Neural cell (in vitro differentiated cells): ENCODE measurements at regions not wholly inside any gene's neighbourhood (a gene's known extent, or its start where the extent isn't known, plus 50 kb on each side); places are given as distances from the start of the nearest gene placed in this dataset.

ENCODE experiments used
- H2AFZ ChIP-seq: fragments of 200-600, 300-800 bp; sonication (generic), shearing (Covaris generic); 2 replicates; pipeline ENCODE4 v1.6.0; 2014; ENCODE audit warnings: low read depth, mild to moderate bottlenecking, antibody characterized with exemption, low read length, moderate library complexity
- H3F3A ChIP-seq: fragments of 200-600 bp; shearing (Covaris generic); 2 replicates; pipeline ENCODE4 v1.6.1; 2016; ENCODE audit warnings: mild to moderate bottlenecking, moderate library complexity, mixed read lengths, antibody characterized with exemption, low read length; ENCODE audit not compliant: insufficient read depth, poor library complexity, severe bottlenecking
- H3K27ac ChIP-seq: fragments of 200-600, 300-800 bp; sonication (generic), shearing (Covaris generic); 2 replicates; pipeline ENCODE4 v1.5.1; 2014; ENCODE audit warnings: mild to moderate bottlenecking, low read length, moderate library complexity
- H3K27me3 ChIP-seq: fragments of 300-800, 200-600 bp; sonication (generic), shearing (Covaris generic); 2 replicates; pipeline ENCODE4 v1.6.0; 2014; ENCODE audit warnings: mild to moderate bottlenecking, low read depth, low read length, moderate library complexity; ENCODE audit not compliant: insufficient read depth
- H3K36me3 ChIP-seq: fragments of 300-800, 200-600 bp; sonication (generic), shearing (Covaris generic); 2 replicates; pipeline ENCODE4 v1.5.1; 2014; ENCODE audit warnings: mild to moderate bottlenecking, antibody characterized with exemption, low read length, moderate library complexity; ENCODE audit not compliant: insufficient read depth
- H3K4me2 ChIP-seq: fragments of 300-800, 200-600 bp; sonication (generic), shearing (Covaris generic); 2 replicates; pipeline ENCODE4 v1.6.0; 2014; ENCODE audit warnings: mild to moderate bottlenecking, low read length
- H3K4me3 ChIP-seq: fragments of 300-800, 200-600 bp; sonication (generic), shearing (Covaris generic); 2 replicates; pipeline ENCODE4 v1.5.1; 2014; ENCODE audit warnings: mild to moderate bottlenecking, low read length, moderate library complexity
- H3K79me2 ChIP-seq: fragments of 200-600 bp; shearing (Covaris generic); replicated peaks from 2 replicates; pipeline ENCODE4 v1.6.0; 2014; ENCODE audit warnings: mild to moderate bottlenecking, low read length, moderate library complexity; ENCODE audit not compliant: insufficient read depth
- H3K9ac ChIP-seq: fragments of 300-800, 200-600 bp; sonication (generic), shearing (Covaris generic); 2 replicates; pipeline ENCODE4 v1.6.1; 2016; ENCODE audit warnings: mild to moderate bottlenecking, low read length, mixed read lengths
- H3K9me2 ChIP-seq: fragments of 200-600 bp; shearing (Covaris generic); 2 replicates; pipeline ENCODE4 v1.6.1; 2016; ENCODE audit warnings: mild to moderate bottlenecking, low read length, mixed read lengths; ENCODE audit not compliant: insufficient read depth
- H3K9me3 ChIP-seq: fragments of 200-600, 300-800 bp; sonication (generic), shearing (Covaris generic); 2 replicates; pipeline ENCODE4 v1.6.1; 2016; ENCODE audit warnings: mild to moderate bottlenecking, mixed run types, low read length, moderate library complexity, mixed read lengths
- H4K20me1 ChIP-seq: fragments of 200-600 bp; shearing (Covaris generic); 2 replicates; pipeline ENCODE4 v1.6.1; 2016; ENCODE audit warnings: mild to moderate bottlenecking, mixed run types; ENCODE audit not compliant: insufficient read depth
- EP300 ChIP-seq: fragments of 450-650 bp; conservative IDR thresholded peaks from 2 replicates; pipeline ENCODE4 v1.6.1; 2014; ENCODE audit warnings: antibody characterized with exemption, mild to moderate bottlenecking, moderate library complexity; ENCODE audit not compliant: poor library complexity, severe bottlenecking
- EZH2 ChIP-seq: fragments of 200-600, 300-800 bp; shearing (Covaris generic), sonication (generic); IDR thresholded peaks from 2 replicates; pipeline ENCODE4 v1.6.1; 2014; ENCODE audit warnings: antibody characterized with exemption, low read length, borderline replicate concordance, mild to moderate bottlenecking; ENCODE audit not compliant: insufficient read depth, poor library complexity, severe bottlenecking
- MXI1 ChIP-seq: fragments of 450-650 bp; conservative IDR thresholded peaks from 2 replicates; pipeline ENCODE4 v1.6.1; 2014; ENCODE audit warnings: antibody characterized with exemption, mild to moderate bottlenecking; ENCODE audit not compliant: poor library complexity, severe bottlenecking
- POLR2AphosphoS5 ChIP-seq: IDR thresholded peaks from 2 replicates; pipeline ENCODE4 v1.6.1; 2012
- RAD21 ChIP-seq: fragments of 450-650 bp; conservative IDR thresholded peaks from 2 replicates; pipeline ENCODE4 v1.6.1; 2014; ENCODE audit warnings: antibody characterized with exemption, mild to moderate bottlenecking, moderate library complexity
- SMC3 ChIP-seq: fragments of 450-650 bp; conservative IDR thresholded peaks from 2 replicates; pipeline ENCODE4 v1.6.1; 2014; ENCODE audit warnings: antibody characterized with exemption, mild to moderate bottlenecking, moderate library complexity; ENCODE audit not compliant: poor library complexity
- TAF1 ChIP-seq: IDR thresholded peaks from 2 replicates; pipeline ENCODE4 v1.6.1; 2012; ENCODE audit warnings: low read depth
- TF ChIP-seq, protein P1 (sequence below): fragments of 450-650 bp; IDR thresholded peaks from 2 replicates; pipeline ENCODE4 v1.5.1; 2014; ENCODE audit warnings: antibody characterized with exemption, mild to moderate bottlenecking, moderate library complexity; ENCODE audit not compliant: poor library complexity, severe bottlenecking
- TF ChIP-seq, protein P2 (sequence below): IDR thresholded peaks from 2 replicates; pipeline ENCODE4 v1.6.1; 2012; ENCODE audit warnings: borderline replicate concordance

DNA sequence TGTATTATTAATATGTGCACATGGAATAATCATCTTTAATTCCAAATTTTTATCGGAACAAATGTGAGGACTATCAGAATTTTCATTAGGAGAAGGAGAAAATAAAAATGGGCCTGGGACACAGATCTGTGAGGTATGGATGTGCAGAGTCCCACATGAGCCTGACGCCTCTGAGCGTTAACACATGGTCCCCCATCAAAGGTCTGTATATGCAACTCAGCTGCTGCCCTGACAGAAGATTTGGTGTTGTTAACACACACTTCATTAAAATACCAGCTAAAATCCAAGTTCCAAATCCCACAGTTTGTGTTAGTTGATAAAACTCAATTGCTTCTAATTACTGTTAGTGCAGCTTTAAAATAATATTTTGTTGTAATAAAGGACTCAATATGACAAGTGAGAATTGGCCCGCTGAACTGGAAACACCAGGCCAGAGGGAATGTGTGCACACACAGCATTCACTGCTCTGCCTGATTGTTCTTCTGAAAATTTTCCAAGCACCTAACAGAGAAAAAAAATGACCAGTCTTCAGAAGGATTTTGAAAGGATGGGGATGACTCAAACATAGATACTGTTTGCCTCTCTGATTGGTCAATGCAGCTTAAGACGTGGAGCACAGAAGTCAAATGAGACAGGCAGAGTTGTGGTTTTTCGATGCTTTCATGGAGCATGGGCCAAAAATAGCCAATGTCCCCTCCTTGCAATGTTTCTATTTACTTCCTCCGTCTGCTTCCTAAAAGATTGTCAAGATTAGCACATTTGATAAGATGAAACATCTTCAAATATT is 266.6 kb downstream of the NKX6-1 start:
- Histone ChIP-seq H3K27me3 (no peaks in the 10 kb centered on the region), H3K4me3 (no peak overlapping the region), H3F3A (no peaks in the 10 kb centered on the region), H3K9me3 (no peaks in the 10 kb centered on the region), H4K20me1 (no peaks in the 10 kb centered on the region), H3K4me2 (no peak overlapping the region), H3K79me2 (no peaks in the 10 kb centered on the region), H3K36me3 (no peaks in the 10 kb centered on the region), H3K9ac (no peak overlapping the region), H3K9me2 (no peaks in the 10 kb centered on the region), H3K27ac (no peak overlapping the region), H2AFZ (no peak overlapping the region)
- TF ChIP-seq MXI1 (no peak), TAF1 (no peak), SMC3 (no peak), RAD21 (no peak), POLR2AphosphoS5 (no peak)

DNA sequence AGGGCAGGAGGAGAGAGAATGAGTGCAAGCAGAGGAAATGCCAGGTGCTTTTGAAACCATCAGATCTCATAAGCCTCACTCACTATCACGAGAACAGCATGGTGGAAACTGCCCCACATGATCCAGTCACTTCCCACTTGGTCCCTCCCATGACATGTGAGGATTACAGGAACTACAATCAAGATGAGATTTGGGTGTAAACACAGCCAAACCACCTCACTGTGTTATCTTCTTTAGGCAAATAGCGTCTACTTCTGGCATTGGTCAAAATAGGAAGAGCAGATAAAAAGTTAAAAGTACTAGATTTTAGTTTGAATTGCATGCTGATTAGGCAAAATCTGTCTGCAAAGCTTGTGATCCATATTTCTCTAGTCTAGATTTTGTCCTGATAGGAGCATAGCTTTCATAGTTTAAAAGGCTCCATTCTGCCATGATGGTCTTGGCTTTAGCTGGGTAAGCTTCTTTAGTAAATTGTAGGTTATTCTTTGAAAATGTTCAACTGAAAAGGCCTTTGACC is 267.5 kb downstream of the NKX6-1 start:
- Histone ChIP-seq H3K27me3 (no peaks in the 10 kb centered on the region), H4K20me1 (no peaks in the 10 kb centered on the region), H3F3A (no peaks in the 10 kb centered on the region), H2AFZ (no peak overlapping the region), H3K9ac (no peak overlapping the region), H3K79me2 (no peaks in the 10 kb centered on the region), H3K36me3 (no peaks in the 10 kb centered on the region), H3K9me3 (no peaks in the 10 kb centered on the region), H3K4me2 (no peak overlapping the region), H3K9me2 (no peaks in the 10 kb centered on the region), H3K27ac (no peak overlapping the region), H3K4me3 (no peak overlapping the region)
- TF ChIP-seq SMC3: no peak
- no peak for TF ChIP-seq EZH2
- TF ChIP-seq EP300: no peak
- TF ChIP-seq, protein P1, sequence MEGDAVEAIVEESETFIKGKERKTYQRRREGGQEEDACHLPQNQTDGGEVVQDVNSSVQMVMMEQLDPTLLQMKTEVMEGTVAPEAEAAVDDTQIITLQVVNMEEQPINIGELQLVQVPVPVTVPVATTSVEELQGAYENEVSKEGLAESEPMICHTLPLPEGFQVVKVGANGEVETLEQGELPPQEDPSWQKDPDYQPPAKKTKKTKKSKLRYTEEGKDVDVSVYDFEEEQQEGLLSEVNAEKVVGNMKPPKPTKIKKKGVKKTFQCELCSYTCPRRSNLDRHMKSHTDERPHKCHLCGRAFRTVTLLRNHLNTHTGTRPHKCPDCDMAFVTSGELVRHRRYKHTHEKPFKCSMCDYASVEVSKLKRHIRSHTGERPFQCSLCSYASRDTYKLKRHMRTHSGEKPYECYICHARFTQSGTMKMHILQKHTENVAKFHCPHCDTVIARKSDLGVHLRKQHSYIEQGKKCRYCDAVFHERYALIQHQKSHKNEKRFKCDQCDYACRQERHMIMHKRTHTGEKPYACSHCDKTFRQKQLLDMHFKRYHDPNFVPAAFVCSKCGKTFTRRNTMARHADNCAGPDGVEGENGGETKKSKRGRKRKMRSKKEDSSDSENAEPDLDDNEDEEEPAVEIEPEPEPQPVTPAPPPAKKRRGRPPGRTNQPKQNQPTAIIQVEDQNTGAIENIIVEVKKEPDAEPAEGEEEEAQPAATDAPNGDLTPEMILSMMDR: no peak
- TF ChIP-seq, protein P2, sequence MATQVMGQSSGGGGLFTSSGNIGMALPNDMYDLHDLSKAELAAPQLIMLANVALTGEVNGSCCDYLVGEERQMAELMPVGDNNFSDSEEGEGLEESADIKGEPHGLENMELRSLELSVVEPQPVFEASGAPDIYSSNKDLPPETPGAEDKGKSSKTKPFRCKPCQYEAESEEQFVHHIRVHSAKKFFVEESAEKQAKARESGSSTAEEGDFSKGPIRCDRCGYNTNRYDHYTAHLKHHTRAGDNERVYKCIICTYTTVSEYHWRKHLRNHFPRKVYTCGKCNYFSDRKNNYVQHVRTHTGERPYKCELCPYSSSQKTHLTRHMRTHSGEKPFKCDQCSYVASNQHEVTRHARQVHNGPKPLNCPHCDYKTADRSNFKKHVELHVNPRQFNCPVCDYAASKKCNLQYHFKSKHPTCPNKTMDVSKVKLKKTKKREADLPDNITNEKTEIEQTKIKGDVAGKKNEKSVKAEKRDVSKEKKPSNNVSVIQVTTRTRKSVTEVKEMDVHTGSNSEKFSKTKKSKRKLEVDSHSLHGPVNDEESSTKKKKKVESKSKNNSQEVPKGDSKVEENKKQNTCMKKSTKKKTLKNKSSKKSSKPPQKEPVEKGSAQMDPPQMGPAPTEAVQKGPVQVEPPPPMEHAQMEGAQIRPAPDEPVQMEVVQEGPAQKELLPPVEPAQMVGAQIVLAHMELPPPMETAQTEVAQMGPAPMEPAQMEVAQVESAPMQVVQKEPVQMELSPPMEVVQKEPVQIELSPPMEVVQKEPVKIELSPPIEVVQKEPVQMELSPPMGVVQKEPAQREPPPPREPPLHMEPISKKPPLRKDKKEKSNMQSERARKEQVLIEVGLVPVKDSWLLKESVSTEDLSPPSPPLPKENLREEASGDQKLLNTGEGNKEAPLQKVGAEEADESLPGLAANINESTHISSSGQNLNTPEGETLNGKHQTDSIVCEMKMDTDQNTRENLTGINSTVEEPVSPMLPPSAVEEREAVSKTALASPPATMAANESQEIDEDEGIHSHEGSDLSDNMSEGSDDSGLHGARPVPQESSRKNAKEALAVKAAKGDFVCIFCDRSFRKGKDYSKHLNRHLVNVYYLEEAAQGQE: no peak
- TF ChIP-seq MXI1: no peak
